T-helper 2 cell treated with Interferon-gamma antibody and Interleukin-4, amounts not matched to agents 100 ng/mL and 5 ng/mL, for 36 hours (primary cell): ENCODE measurements at regions not wholly inside any gene's neighbourhood (a gene's known extent, or its start where the extent isn't known, plus 50 kb on each side); places are given as distances from the start of the nearest gene placed in this dataset.

Experiments used
- intact Hi-C: fragments of 100-400 bp; cut with micrococcal nuclease; formaldehyde crosslinking; loops from one replicate; pipeline ENCODE4 v1.15.1; 2023

DNA sequence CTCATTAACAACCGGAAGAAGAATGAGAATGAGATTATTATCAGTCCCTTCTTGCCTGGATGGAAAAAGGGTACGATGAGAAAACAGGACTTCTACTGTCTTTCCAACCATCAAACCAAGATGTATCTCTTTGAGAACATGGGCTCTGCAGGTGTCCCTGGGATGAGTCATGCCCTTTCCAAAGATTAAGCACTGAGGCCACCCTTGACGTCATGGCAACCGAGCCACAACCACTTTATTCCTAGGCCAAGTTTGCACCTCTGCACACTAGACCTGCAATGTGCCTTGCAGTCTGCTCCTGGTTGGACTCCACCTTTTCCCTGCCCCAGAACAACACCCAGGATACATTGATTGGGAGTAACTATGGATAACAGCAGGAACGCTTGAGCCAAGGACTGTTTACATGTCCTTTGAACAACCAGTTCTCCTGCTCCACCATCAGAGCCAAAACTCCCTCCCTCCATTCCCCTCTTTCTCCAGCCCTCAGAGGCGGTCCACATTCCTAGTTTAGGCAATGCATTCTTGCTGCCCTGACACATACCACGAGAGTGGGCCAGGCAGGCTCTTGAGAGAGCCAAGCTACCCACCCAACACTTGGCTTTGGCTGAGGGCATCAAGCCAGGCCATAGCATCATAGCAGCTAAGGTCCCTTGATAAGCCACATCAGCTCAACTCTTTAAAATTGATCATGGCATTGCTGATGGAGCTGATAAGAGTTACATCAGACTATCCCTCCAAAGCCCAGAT lies 310.7 kb downstream of the TNS1 start:
- intact Hi-C loops, result no loop called here

DNA sequence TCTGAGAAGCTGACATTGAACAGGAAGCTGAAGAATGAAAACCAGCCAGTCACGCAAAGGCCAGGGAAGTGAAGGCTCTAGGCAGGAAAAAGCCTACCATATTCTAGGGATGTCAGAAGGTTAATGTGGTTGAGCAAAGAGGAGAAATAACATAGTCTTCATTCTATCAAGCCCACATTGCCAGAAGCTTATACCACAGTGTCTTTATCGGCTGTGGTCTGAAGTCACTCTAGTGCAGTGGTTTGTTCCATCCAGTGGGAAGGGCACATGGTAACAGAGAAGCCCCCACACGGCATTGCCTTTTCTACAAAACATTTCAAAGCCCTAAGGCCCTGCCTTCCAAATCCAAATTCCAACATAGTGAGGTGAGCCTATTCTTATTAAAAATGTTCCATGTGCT lies 311.3 kb downstream of the TNS1 start:
- intact Hi-C loops, result no loop called here

DNA sequence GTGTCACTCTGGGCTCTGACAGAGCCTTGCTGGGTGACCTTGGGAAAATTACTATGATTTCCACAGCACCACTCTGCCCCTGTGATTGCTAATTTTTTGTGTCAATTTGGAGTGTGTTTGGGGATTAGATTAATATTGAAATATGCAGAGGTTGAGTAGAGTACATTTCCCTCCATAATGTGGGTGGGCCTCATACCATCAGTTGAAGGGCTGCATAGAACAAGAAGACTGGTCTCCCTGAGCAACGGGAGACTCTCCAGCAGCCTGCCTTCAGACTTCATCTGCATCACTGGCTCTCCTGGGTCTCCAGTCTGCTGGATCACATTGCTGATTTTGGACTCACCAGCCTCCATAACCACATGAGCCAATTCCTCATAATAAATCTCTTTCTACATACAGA lies 313.7 kb downstream of the TNS1 start:
- intact Hi-C loops, result no loop called here

DNA sequence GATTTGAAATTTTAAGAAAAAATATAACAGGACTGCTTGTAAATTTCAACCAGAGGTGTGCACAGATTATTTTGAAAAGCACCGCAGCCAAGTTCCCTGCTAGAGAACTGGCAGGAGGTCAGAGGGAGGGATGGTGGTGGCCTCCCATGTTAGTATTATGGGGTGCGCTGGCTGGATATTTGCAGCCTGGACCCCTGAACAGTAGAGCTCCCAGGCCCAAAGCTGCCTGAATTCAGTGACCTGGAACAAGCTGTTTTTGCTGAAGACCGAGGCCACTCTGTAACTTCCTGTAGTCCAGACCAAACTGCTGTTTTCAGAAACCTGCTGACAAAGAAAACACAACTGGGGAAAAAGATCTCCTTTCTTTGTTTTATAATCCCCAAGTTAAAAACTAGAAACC lies 314.3 kb downstream of the TNS1 start:
- intact Hi-C loops, result no loop called here

DNA sequence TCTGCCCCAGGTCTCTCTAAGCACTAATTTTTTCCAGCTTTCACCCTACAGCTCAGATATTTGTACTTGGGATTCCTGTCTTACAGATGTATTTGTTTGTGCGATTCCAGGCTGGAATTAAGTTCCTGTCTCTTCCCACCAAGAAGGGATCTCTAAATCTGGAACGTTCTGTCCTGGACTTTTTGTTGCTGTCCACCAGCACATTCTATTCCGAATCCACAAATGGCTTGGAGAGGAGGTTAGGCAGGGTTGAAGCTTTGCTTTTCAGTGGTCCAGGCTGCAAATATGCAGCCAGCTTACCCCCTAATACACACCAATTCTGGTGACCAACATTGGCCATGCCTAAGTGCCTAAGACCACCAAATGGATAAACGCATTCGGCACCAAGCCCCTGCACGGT lies 315.0 kb downstream of the TNS1 start:
- intact Hi-C loops, result no loop called here

DNA sequence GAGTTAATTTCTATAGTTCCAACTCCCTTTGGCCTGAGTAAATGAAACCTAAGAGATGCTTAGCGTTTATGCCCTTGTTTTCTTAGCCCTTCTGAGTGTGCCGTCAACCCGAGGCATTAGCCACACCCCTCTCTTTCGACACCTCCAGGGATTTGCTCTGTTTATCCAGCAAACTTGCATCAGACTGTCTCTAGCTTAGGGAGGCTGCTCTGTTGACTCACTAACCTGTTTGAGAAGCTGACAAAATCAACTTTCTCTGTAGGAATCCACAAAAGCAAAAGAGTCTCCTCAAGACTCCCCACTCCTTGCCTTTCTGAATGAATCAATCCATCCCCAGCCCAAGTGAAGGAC lies 317.6 kb downstream of the TNS1 start:
- intact Hi-C loops, result no loop called here

DNA sequence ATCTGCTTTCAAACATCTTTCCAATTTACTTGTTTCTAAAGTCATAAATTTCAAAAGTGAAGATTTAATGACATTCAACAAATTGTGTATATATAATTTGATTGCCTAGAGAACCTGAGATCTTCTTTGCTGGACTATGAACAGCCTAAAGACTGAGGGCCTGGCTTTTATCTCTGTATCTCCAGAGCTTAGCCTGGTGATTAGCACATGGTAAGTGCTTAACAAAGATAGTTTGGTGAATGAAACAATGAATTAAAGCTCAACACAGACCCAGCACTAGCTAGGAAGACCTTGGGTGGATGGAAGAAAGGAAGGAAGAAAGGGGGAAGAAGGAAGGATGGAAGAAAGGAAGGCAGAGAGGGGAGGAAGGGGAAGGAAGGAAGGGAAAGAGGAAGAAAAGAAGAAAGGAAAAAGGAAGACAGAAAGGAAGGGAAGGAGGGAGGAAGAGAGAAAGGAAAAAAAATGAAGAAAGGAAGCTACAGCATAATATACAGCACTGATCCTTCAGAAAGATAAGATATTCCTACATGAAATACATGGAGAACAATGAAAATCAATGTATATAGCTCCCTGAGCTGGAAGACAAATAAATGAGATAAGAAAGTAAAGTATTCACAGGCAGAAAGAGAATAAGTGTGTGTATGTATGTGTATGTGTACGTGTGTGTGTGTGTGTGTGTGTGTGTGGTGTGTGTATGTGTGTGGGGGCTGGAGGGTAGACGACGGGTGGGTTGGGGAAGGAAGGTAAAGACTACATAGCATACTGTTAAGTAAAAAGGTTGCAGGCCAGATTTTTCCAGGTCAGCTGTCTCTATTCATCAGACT lies 318.2 kb downstream of the TNS1 start:
- intact Hi-C loops, result no loop called here

DNA sequence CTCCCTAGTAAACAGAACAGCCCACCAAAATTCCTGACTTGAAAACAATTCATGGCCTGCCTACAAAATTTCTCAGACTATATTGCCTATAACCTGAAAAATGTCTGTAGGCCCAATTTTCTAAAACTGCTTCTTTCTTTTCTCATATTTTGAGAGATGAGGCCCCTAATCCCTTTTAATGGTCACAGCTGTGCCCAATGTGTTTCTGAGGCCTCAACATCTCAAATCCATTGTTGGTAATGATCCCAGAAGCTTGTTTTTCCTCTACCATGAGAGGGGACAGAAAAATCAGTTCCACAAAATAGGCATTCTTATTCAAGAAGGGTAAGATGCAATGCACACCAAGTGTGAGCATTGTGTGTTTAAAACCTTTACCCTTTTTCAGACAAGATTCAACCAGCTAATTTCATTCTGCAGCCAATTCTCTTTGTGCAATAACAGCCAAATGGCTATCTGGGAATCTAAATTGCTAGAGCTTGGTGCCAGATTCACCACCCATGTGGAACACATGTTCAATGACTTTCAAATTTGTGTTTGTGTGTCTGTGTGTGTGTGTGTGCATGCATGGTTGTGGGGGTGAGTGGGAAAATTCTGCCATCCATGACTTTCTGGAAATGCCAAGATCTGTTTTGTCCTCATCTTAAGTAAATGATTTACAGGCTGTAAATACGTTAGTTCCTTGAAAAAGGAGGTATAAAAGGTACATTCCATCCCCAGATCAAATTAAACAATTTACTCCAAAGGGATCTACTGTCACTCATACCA lies 319.5 kb downstream of the TNS1 start:
- intact Hi-C loops, result no loop called here

DNA sequence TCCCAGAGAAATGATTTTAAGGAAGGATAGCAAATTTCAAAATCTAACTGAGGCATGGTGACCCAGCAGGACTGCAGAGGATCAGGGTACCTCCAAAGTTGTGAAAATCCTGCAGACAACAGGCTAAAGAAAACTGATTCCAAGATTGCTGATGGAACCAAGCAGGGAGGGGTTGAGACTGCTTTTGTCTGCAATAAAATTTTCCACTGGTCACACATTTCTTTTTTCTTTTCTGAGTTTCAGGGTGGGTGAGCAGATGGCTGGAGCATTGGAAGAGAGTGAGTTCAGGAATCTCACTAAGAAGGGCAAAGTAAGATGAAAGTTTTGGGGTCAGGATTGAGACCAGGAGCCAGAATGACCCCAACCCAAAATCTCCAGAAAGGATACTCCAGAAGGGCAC lies 321.0 kb downstream of the TNS1 start:
- intact Hi-C loops, result no loop called here

DNA sequence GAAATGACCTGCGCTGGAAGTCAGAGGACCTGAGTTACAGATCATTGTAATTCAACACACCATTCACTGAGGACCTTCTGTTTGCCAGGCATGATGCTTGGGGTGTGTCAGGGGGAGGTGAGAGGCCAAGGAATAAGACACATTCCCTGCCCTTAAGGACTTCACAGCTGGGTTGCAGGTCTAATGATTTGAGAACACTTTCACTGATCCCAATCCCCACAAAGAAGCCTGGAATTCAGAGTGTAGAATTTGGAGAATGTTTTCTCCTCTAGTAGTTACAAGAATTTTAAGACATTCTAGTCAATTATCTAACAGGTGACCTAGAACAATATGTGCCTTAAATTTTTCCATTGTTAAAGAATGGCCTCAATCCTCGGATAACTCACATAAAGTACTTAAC lies 322.4 kb downstream of the TNS1 start:
- intact Hi-C loops, result no loop called here

DNA sequence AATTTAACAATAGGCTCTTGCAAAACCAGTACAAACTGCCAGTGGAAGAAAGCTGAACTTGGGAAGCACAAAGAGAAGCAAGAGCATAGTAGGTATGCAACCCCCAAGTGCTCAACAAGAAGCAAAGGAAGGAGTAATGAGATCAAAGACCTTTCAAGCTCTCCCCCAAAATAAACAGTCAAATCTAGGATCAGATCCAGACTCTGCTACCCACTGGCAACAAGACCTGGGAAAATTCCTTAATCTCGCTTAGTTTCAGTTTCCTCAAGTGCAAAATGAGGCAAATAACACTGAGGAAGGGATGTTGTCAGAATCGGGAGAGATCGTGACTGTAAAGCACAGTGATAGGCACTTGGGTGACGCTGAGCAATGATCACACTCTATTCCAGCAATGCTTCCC lies 329.2 kb downstream of the TNS1 start:
- intact Hi-C loops, result no loop called here

DNA sequence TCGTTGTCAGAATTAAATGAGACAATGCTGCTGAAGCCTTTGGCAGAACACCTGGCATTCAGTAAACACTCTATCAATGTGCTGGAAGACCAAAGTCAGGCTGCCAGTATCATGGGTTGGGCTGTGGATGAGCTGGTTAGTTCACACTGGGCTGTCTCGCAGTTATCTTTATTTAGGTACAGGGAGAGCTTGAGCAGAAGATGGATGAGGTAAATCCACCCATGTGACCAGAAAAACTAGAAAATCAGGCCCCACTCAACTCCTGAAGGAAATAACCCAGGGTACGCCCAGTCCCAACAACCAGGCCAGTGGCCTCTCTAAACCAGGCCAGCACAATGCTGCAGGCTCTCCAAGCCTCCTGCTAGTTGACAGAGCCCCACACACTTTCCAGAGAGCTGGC lies 330.3 kb downstream of the TNS1 start:
- intact Hi-C loops, result no loop called here

DNA sequence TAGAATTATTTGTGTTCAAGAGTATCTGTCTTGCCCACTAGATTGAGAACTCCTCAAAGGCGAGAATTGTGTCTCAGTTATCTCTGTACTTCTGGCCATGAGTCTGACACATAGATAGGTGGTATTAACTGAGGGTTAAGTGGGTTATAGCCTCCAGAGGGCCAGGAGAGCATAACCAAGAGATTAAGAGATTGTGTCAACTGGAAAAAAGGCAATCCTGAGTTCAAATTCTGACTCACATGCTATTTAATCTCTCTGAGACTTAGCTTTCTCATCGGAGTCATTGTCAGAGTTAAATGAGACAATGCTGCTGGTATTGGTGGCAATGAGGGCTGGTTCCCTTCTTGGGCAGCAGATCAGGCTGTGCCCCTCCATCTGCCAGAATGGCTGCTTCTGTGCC lies 330.9 kb downstream of the TNS1 start:
- intact Hi-C loops, result no loop called here

DNA sequence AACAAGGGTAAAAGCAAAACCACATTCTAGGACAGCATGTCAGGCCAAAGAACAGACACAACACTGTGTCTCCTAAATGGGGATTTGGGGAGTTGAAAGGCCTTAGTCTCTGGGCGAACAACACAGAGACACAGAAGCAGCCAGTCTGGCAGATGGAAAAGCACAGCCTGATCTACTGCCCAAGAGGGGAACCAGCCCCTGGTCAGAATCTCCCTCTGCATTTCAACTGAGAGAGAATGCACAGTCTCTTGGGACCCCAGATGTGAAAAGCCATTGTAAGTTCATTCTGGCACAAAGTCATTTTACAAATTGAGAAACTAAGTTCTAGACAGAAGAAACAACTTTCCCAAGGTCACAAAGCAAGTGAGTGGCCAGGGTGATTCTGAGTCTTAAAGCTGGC lies 331.7 kb downstream of the TNS1 start:
- intact Hi-C loops, result no loop called here

DNA sequence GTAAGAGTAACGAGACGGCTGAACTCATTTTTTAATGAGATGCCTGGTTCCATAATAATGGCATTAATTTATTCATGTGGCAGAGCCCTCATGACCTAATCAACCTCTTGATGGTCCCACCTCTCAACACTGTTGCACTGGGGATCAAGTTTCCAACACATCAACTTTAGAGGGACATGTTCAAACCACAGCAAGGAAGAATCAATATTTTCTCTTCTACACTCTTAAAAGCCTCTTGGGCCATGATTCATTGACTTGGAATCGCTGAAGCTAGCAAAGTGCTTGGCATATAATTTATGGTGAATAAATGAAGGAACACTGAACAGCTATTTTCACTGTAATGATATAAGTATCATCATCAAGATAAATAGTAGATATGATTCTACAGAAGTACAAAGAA lies 333.0 kb downstream of the TNS1 start:
- intact Hi-C loops, result no loop called here

DNA sequence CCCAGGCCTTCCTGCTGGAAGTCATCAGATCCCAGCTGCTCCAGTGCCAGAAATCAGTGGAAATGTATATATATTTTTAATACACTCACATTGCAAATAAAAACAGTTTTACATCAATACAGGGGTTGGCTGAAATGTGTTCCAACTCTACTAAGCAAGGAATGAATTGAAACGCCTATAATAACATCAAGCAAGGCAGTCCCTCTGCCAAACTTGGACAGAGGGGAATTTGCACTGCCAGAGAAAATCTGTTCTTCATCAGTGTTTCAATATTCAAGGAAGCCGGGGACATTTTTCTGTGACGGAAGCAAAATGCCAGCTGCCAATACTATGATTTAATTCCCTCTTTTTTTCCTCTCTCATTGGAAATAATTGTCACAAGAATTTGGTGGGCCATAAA lies 335.3 kb downstream of the TNS1 start:
- intact Hi-C loops, result no loop called here

DNA sequence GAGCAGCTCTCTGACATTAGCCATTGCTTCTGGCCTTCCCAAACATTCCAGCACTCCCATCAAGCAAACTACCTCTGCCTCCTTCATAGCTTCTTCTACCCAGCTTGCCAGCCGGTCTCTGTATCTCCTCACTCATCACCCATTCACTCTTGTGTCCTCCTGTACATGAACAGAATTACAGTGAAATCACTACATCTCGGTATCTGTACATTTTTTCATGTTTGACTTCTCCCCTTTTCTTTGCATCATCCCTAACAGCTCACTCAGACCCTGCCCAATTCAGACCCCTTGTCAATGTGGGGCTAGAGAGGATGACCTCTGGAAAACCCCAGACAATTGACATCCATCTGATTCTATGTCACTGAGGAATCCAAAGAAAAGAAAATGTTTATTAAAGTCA lies 335.8 kb downstream of the TNS1 start:
- intact Hi-C loops, result no loop called here

DNA sequence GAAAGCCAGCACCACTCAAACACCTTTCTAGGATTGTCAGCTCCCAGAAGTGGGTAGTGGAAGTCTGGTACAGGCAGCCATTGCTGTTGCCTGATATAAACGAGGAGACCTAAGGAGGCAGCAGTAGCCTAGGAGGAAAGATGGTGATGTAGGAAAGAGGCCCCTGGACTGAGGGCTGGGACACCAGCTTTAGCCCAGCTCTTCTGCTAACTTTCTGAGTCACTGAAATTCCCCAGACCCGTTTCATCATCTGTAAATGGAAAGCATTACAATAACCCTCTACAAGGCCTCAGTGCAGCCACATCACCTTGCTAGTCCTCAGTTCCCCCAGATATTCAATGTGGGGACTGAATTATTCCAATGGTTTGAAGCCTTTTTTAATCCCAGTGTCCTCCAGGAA lies 336.5 kb downstream of the TNS1 start:
- intact Hi-C loops, result no loop called here

DNA sequence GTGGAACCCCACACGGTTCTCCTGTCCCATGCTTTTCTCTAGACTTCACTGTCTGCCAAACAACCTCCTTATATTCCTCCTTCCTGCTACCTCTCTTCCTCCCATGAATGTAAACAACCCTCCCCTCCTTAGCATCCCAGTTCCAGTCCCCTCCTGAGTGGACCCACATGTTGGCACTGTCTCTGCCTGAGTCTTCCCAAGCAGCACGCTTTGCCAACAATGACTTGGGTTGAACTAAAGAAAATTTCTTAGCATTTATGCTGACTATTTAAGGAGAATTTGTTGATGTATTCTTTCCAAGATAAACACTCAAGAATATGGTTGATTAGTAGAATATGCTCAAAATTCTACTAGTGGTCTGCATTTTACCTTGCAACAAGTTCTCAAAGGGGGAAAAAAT lies 338.0 kb downstream of the TNS1 start:
- intact Hi-C loops, result no loop called here

DNA sequence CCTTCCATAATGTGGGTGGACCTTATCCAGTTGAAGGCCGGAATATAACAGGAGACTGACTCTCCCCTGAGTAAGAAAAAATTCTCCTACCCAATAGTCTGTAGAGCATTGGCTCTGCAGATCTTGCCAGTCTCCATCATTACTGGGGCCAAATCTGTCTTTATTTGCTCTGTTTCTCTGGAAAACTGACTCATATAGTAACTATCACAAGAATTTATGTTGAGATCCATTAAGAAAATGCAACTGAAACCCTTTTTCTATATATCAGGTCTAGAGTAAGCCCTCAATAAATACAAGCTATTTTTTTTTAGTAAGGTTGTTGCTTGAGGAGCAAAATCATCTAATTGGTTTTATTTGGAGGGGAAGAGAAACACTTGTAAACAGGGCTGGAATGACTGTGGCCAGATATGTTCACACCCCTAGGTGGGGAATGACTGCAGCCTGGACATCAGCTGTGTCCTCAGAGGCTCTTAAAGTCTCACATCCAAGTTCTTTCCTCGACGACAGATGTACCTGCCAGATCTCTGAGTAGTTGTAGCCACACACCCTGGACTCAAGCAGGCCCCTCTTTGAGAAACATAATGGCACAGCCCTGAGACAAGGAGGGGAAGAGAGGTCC lies 339.7 kb downstream of the TNS1 start:
- intact Hi-C loops, result no loop called here

DNA sequence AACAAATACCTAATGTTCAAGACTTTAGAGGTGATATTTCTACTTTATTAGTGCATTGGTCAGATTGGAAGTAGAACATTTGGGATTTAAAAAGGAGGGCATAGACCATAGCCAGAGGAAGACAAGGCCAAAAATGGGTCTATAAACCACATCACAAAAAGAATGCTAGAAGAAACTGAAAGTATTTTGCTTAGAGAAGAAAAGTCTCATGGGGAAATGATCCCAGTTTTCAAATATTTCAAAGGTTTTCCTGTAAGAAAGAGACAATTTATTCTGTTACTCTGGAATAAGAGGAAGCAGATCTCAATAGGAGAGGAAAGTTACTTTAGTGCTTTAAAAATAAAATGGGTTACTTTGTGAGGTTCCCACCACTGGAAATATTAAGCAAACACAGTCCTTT lies 341.4 kb downstream of the TNS1 start:
- intact Hi-C loops, result no loop called here

DNA sequence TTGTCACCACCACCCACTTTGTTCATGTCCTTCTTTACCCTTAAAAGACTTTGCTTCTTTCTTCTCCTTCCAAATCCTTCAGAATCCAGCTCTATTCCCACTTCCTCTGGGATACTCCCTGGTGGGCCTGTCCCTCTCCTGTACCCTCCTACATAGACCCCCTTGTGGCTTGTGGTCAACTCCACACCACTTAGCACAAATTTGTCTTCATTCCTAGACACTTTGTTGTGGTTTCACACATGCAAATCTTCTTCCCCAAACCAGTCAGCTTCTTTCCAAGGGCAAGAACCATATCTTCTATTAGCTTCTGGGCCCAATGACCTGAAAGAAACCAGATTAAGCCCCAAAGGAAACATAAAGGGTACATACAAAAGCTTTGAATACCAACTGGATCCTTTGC lies 342.4 kb downstream of the TNS1 start:
- intact Hi-C loops, result no loop called here
